ENCODE measurements at regions not wholly inside any gene's neighbourhood (a gene's known extent, or its start where the extent isn't known, plus 50 kb on each side); places are given as distances from the start of the nearest gene placed in this dataset.

DNA sequence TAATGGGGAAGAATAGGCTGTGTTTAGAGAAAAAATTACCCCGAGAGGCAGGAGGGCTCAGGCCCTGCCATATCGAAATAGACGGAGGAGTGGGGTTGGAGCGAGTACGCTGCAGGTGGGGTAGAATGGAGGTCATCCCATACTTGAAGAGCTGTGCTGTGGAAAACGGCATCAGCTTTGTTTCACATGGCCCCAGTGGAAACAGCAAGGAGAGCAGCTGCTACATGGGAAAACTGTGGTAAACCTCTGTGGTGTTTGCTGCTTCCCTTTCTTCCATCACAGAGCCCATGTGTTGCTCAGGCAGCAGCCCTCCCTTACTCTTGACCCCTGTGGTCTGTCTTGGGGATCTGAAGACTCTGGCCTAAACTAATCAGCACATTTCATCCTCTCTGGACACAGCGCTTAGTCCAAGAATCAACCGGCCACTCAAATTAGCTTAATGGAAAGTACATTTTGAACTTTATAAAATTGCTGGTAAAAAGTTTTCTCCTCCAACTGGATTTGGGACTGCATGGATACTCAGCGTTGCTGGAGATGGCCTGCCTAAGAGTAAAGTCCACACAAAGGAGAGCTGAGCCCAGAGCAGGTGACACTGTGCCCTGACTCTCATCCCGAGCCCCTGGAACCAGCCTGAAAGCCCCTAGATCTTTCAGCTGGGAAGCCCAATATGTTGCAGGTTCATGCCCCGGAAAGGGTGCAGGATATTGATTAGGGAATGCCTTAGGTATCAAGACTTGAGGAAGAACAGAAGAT is 127.1 kb upstream of the GADD45A start:
- peak; percentile 47 for TF ChIP-seq IKZF1 (conservative IDR thresholded peaks at IDR 0.05)
- no peak for TF ChIP-seq MTA3 (IDR thresholded peaks at IDR 0.05; ENCODE audit: borderline replicate concordance, low read length)
- peak; percentile 52; the same call in 1 of the 2 replicates for TF ChIP-seq NR2F1 (conservative IDR thresholded peaks at IDR 0.05)
- H3K36me3 ChIP-seq (ENCODE audit: control insufficient read depth in 2 of 2, insufficient read depth in 2 of 2, low read length in 1 of 2), result no peaks in the 10 kb centered on the region
- no peak overlapping the region for H3K4me3 ChIP-seq
- no peak overlapping the region for H3K4me2 ChIP-seq (ENCODE audit: control insufficient read depth, insufficient read depth)
- ChIA-PET CTCF (interaction anchor here (0.8 to 11.5 kb wide), 16 partner anchors 12 to 466 kb away, joined by 3 to 227 read pairs (median 4); no protein-coding TSS in a partner anchor), SMC1A (ENCODE audit: uncharacterized antibody, unreplicated experiment) (interaction anchor here (0.9 to 11.5 kb wide), 20 partner anchors 9 to 212 kb away, joined by 3 to 205 read pairs (median 5); partner anchors contain the start of gene GADD45A), RAD21 (ENCODE audit: unreplicated experiment) (interaction anchor here (0.6 to 4.6 kb wide), 17 partner anchors 21 to 271 kb away, joined by 3 to 45 read pairs (median 3); partner anchors contain the start of gene GADD45A), POLR2A (interaction anchor here (0.7 to 1.4 kb wide), 5 partner anchors 117 to 197 kb away, joined by 3 to 5 read pairs (median 4); partner anchors contain the start of gene GADD45A)
- no peak overlapping the region for H2AFZ ChIP-seq (ENCODE audit: control insufficient read depth, low read depth, low read length)
- intact Hi-C loops (cut with micrococcal nuclease; ENCODE audit: unreplicated experiment) (no loop called here), in situ Hi-C loops (cut with MboI) (loop anchor here (5.0 kb wide), 1 partner anchor 204 kb away; no protein-coding TSS in a partner anchor)
- no peak for FAIRE-seq
- no peaks in the 10 kb centered on the region for H4K20me1 ChIP-seq (ENCODE audit: control insufficient read depth, insufficient read depth)
- H3K9ac ChIP-seq (ENCODE audit: control insufficient read depth, insufficient read depth, low read length), result no peak overlapping the region
- no peaks in the 10 kb centered on the region for H3K9me3 ChIP-seq (replicated peaks; ENCODE audit: control insufficient read depth, insufficient read depth, low read length)
- no peak for ATAC-seq
- 33% methylated on average over 11 of the region's 11 CpGs for WGBS (ENCODE audit: insufficient coverage, insufficient replicate concordance, low lambda C conversion rate, missing lambda C conversion rate)
- H3K27me3 ChIP-seq (replicated peaks in 1 of 2; ENCODE audit: control insufficient read depth in 2 of 2, insufficient read depth in 2 of 2, low read length in 1 of 2), result no peaks in the 10 kb centered on the region; a peak in 1 of 4 replicates
- DNase-seq (ENCODE audit: low read depth, low spot score), result no peak
- no TSS peak for BruUV-seq (replicated peaks)
- no peaks in the 10 kb centered on the region; the same call in 1 of the 2 replicates for H3K4me1 ChIP-seq (ENCODE audit: control insufficient read depth, insufficient read depth, low read length)
- no peak overlapping the region for H3K27ac ChIP-seq (ENCODE audit: control insufficient read depth, insufficient read depth)
- H3K79me2 ChIP-seq (ENCODE audit: control insufficient read depth, insufficient read depth, low read length), result no peaks in the 10 kb centered on the region

GRCh38 chr1:67558449-67559193 is 126.4 kb upstream of the GADD45A start:
- 50% methylated on average over 9 of the region's 9 CpGs for WGBS (ENCODE audit: insufficient coverage, insufficient replicate concordance, low lambda C conversion rate, missing lambda C conversion rate)
- ATAC-seq, result no peak
- ChIA-PET CTCF (interaction anchor here (0.6 to 11.5 kb wide), 14 partner anchors 12 to 452 kb away, joined by 3 to 227 read pairs (median 4); no protein-coding TSS in a partner anchor), POLR2A (interaction anchor here (1.0 to 1.4 kb wide), 4 partner anchors 126 to 196 kb away, joined by 3 to 5 read pairs (median 4); partner anchors contain the start of gene GADD45A), RAD21 (ENCODE audit: unreplicated experiment) (interaction anchor here (0.9 to 4.6 kb wide), 10 partner anchors 21 to 270 kb away, joined by 3 to 45 read pairs (median 4); no protein-coding TSS in a partner anchor), SMC1A (ENCODE audit: uncharacterized antibody, unreplicated experiment) (interaction anchor here (1.2 to 11.5 kb wide), 10 partner anchors 8 to 199 kb away, joined by 3 to 205 read pairs (median 6); partner anchors contain the start of gene GADD45A)
- H3K79me2 ChIP-seq (ENCODE audit: control insufficient read depth, insufficient read depth, low read length), result no peaks in the 10 kb centered on the region
- no peaks in the 10 kb centered on the region; a peak in 1 of 4 replicates for H3K27me3 ChIP-seq (replicated peaks in 1 of 2; ENCODE audit: control insufficient read depth in 2 of 2, insufficient read depth in 2 of 2, low read length in 1 of 2)
- no peak overlapping the region for H2AFZ ChIP-seq (ENCODE audit: control insufficient read depth, low read depth, low read length)
- no peak for FAIRE-seq
- no peak overlapping the region for H3K9ac ChIP-seq (ENCODE audit: control insufficient read depth, insufficient read depth, low read length)
- no peaks in the 10 kb centered on the region for H4K20me1 ChIP-seq (ENCODE audit: control insufficient read depth, insufficient read depth)
- no peak overlapping the region for H3K4me2 ChIP-seq (ENCODE audit: control insufficient read depth, insufficient read depth)
- TF ChIP-seq SIX5 (IDR thresholded peaks at IDR 0.05; ENCODE audit: low read depth, low read length, severe bottlenecking) (no peak), ZNF217 (IDR thresholded peaks at IDR 0.05) (0 out of 2 replicates have a peak, but pooled peaks have one; percentile 49)
- H3K27ac ChIP-seq (ENCODE audit: control insufficient read depth, insufficient read depth), result no peak overlapping the region
- in situ Hi-C loops (cut with MboI) (loop anchor here (5.0 kb wide), 1 partner anchor 204 kb away; no protein-coding TSS in a partner anchor), intact Hi-C loops (cut with micrococcal nuclease; ENCODE audit: unreplicated experiment) (no loop called here)
- H3K4me1 ChIP-seq (ENCODE audit: control insufficient read depth, insufficient read depth, low read length), result no peaks in the 10 kb centered on the region; the same call in 1 of the 2 replicates
- H3K4me3 ChIP-seq, result no peak overlapping the region
- no peak for DNase-seq (ENCODE audit: low read depth, low spot score)
- no peaks in the 10 kb centered on the region for H3K36me3 ChIP-seq (ENCODE audit: control insufficient read depth in 2 of 2, insufficient read depth in 2 of 2, low read length in 1 of 2)
- BruUV-seq (replicated peaks), result no TSS peak
- no peaks in the 10 kb centered on the region for H3K9me3 ChIP-seq (replicated peaks; ENCODE audit: control insufficient read depth, insufficient read depth, low read length)

Measured in GM12878 (cell line).